GM21619 (cell line): ENCODE measurements at regions not wholly inside any gene's neighbourhood (a gene's known extent, or its start where the extent isn't known, plus 50 kb on each side); places are given as distances from the start of the nearest gene placed in this dataset.

Experiments
- ATAC-seq: cut with Tn5 transposase; IDR thresholded peaks from one replicate; pipeline ENCODE4 v1.9.1; 2021; ENCODE audit not compliant: unreplicated experiment

DNA sequence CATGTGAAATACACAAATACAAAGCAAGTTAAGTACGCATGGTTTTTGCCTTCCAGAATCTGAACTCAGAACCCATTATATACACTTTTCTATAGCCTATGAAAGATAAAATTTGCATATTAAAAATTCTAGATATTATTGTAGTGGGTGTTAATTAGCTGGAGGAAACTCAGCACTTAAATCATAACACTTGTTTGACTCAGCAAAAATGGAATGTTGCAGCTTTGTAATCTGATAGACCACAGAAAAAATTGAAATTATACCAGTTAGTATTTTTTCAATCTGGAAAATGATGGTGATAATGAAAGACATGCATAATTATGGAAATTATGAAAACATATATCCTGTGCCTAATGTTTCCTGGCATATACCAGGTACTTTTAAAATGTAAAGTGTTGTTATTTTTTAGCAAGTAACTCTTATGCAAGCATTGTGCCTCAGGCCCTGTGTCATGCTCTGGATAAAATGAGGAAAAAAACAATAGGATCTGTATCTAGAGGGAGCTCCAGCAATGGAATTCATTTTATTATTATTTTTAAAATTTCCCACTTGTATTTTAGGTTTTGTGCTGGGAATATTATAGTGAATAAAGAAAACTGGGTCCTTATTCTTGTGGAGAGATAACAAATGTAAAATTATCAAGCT, 490.4 kb upstream of the SEMA3A start:
- ATAC-seq: no peak

DNA sequence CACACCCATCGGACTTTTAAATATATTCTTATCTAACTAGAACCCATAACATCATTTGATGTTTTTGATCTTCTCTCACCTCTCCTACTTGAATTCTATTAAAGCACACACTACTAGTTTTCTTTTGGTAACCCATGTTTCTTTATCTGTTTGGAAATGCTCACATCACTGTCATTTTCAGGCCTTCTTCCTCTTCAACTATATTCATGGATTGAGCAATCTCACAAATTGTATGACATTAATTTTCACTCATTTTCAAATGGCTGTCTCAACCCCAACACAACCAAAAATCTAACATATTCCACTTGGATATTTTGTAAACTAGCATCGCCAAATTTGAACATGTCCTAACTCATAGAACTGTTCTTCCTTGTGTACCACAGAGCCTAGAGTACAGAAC, 488.0 kb upstream of the SEMA3A start:
- no peak for ATAC-seq

DNA sequence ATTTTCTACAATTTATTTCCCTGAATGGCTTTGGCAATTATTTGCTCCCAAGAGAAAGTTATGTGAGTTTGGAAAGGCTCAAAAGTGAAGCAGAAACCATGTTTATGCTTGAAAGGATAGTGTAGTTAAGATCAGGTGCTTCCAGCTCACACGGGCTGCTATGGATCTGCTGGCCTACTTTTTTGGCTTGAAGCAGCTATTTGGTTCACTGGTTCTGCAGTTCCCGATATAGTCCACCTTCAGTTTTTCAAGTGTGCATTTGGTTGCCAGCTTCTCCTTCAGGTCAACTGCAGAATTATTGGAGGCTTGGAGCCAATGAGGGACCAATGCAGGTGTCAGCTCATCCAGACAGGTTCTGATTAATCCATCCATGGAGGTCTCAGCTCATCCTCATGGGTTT, 484.3 kb upstream of the SEMA3A start:
- ATAC-seq: no peak

DNA sequence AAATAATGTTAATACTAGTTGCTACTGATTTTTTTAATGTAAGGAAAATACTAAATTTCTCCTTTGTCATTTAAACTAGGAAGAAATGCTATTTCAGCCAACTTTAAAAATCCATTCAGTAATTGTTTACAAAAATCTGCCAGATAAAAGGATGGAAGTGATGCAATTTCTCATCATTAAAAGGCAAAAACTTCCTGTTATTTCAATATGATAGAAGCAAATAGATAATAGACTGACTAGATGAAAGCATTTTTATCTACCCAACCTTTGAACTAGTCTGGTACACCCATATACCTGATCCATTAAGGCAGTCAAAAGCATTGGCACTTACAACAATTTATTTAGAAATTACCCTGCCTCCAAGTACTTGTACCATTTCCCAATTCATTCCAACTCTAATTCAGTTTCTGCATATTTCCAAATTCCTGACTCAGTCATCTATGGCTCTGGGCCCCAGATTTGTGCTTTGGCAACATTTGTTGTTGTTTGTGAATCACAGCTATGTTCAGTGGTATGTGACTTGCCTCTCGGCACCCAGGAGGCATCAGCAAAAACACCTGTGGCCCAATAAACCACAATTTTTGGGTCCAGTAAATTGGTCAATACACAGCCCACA, 482.6 kb upstream of the SEMA3A start:
- no peak for ATAC-seq

DNA sequence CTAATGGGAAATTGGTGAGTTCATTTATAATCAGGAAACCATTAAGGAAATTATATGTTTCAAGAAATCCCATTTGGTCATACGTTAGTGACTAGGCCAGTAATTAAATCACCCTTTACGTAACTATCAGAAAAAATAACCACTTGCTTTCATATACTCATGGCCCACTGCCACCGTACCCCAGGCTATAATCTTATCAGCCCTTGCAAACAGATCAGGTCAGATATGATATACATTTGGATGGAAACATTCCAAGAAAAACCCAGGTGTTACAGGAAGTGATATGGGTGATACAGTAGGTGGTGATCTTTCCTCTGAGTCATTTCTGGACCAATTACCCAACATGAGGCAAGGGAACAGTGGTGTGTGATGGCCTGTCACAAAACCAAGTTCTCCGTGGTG, 481.0 kb upstream of the SEMA3A start:
- no peak for ATAC-seq

DNA sequence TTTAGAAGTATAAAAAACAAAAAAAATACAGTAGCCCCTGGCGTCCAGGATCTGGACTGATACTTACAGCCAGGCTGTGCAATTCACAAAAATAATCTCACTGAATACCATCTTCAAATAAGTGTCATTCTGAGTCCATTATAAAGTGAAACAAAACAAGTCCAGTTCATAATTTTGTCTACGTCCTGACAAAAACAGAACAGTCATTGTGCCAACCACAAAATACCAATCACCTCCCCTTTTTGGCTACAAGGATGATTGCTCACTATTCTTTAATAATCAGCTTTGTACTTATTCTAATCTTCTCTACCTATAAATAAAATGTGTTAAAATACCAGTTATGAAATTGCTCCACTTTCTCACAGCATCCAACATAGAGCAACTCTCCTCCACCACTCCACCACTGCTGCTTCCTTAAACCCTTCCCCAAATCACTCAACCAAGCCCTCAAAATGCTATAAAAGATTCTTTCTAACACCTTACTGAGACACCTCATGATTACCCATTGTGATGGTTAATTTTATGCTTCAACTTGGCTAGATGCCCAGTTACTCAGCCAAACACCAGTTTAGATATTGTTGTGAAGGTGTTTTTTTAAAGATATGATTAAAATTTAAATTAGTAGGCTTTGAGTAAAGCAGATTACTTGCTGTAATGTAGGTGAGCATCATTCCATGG, 479.8 kb upstream of the SEMA3A start:
- ATAC-seq: no peak

DNA sequence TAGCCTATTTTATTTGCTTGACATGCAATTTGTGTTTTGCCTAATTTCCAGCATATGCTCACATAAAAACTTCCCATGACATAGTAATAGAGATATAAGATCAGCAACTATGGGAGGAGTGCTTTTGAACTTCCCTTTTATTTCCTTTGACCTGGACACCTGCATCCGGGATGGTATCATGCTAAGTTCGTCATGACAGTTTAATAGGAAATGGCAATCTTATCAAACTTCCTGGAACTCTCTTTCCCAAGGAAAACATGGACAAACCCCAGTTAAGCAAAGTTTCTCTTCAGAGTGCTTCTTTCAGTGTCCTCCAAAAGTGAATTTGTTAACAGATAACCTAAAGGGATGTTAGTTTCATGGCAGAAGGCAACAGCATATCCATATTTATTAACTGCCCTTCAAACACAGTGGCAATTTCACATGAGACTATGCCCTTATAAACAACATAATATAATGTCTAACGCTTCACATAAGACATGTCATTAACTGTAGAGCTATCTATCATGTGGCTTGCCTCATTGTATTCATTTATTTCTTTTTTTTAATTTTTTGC, 474.7 kb upstream of the SEMA3A start:
- no peak for ATAC-seq

DNA sequence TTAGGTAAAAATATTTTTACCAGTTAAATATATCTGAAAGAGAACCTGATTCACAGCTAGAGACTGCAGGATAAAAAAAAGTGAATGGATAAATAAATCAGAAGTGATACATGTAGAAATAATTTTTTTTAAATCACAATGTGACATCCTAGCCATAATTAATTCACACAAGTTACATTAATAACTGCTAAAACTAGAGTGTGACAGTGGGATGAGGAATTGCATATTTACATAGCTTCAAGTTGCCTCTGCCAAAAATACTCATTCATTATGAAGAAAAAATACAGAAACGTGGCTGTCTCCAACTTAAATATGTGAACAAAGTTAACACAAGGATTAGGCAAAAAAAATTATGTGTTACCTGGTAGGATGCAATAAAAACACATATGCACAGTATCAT, 473.5 kb upstream of the SEMA3A start:
- ATAC-seq: no peak

DNA sequence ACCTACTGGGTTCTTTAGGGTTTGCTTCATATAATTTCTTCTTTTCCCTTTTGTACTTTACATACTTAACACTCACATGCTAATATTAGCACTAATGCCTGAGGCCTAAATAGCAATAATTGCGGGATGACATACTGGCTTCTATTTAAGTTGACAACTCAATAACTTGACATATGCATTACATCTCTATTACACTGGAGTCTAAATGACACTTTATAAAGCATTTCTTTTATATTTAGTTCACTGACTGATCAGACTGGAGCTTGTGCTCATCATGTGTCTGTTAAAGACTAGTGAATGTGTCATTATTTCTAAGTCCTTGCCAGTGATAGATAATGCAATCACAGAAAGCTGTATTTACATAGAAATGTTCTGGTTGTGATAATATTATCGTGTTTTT, 472.1 kb upstream of the SEMA3A start:
- no peak for ATAC-seq

DNA sequence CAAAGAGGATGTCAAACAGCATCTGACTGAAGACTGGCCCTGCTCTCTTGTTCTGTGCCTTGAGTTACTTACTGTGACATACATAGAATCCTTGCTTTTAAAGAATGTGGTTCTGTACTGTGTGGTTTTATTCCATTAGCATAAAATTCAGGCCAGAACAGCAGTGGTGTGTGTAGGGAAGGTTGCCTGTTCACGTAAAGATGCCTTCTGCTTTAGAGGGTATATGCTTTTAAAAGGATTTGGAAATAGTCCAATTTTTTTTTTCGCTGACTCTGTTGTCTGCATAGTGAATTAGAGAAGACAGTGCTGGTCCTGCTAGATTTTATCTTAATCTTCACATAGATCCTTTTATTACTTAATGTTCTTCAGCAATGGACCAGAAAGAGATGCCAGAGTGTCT, 470.8 kb upstream of the SEMA3A start:
- no peak for ATAC-seq

DNA sequence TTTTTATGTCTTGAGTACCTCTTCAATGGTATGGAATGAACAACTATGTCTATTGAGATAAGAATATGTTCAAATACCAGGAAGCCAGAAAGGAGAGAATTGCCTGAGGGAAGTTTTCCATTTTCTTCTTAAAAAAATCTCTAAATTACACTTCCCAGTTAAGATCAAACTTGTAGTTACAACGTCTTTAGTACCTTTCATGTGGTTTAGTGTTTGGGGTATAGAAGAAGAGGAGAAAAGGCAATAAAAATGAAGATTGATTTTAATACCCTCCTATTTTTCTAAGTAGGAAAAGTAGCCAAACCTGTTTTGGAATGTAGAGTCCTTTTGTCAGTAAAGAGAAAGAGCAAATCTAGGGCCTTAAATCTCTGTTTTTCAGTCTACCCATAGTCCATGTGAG, 470.0 kb upstream of the SEMA3A start:
- ATAC-seq: no peak

DNA sequence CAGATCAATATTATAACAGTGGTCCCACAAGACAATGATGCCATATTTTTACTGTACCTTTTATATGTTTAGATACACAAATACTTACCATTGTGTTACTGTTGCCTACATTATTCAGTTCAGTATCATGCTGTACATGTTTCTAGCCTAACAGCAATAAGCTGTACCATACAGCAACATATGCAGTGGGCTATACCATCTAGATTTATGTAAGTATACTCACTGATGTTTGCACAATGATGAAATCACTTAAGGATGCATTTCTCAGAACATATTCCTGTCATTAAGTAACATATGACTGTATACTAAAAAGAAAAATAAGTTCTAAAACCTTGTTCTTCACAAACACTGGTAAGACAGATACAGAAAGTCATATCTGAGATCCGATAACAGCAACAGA, 468.6 kb upstream of the SEMA3A start:
- no peak for ATAC-seq

DNA sequence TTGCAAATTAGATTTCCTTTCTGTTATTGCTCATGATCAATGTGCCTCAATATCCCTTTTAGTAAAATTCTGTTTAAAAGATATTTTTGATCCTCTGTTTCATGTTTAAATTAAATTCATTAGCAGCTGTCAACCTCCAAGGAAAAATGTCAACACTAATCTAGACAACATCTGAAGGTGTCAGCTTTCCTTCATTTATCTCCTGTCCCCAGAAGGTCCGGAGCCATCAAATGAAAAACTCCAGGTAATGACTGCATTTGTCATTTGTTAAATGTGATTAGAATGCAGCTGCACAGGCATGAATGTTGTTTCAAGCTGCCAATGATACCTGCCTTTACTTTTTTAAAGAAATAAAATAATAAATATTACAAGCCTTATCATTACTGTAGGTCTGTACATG, 463.7 kb upstream of the SEMA3A start:
- ATAC-seq: no peak

DNA sequence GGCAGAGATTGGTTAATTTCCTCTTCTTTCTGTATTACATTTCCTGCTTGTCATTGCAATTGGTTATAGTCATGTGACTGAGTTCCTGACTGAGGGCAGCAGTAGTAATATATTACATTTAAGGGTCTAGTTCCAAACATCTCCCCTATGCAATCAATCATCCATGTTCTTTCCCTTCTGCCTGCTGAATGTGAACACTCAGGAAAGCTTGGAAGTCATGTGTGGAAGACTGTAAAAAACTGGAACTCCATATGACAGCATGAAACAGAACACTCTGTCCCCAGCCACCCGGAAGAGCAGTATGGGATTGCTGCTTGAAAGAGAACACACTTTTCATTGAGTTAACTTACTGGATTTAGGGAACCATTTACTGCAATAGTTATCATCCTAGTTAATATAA, 459.7 kb upstream of the SEMA3A start:
- no peak for ATAC-seq

DNA sequence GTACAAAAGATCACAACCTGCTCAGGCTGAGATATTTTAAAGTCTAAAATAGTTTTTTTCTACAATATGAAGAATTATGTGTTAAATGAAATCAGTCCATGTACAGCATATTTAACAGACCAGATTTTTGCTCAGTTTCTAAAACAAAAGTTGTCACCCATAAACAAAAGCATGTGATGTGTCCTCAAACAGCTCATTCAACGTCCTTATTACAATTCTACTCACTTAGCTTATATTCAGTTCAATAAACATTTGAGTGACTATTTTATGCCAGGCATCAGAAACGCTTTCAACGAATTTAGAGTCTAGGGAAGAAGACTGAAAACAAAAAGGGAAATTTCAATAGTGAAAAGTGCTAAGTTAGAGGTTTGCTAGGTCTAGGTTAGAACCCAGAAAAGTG, 457.3 kb upstream of the SEMA3A start:
- no peak for ATAC-seq

DNA sequence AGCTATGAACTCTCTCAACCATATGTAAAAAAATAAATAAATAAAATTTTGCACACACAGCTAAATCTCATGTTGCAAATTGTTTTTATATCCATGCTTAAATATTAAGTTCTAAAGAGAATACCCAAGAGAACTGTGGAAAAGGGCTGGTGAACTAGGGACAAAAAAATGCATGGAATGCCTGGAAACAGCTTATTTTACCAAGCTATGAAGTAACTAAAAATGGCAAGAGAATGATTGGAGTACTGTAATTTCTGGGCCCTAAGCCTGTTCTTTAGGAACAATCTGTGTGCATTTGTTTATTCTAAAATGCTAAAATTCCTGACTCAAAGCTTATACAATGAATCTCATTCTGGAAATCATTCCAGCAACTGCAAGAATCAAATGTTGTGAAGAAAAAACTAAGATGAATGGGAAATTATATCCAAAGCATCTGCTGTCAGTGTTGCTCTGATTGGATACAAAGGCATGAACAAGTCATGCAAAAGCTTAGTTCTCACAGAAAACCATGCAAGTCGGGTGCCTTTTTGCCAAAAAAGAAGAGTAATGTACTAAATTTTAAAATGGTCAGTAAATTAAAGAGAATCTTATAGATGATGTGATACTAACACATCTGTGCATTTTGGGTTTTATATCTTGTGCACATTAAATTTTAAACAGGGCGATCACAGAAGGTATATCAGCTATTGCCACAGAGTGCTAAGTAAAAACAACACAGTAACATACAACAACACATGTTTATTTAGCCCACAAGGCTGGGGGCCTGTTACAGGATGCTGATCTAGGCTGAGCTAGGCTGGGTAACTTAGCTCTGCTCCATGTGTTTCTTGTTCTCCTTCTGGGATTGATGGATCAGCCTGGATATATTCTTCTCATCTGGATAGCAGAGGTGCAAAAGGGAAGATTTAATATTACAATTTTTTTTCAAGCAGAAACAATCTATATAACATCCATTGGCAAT, 453.5 kb upstream of the SEMA3A start:
- no peak for ATAC-seq

DNA sequence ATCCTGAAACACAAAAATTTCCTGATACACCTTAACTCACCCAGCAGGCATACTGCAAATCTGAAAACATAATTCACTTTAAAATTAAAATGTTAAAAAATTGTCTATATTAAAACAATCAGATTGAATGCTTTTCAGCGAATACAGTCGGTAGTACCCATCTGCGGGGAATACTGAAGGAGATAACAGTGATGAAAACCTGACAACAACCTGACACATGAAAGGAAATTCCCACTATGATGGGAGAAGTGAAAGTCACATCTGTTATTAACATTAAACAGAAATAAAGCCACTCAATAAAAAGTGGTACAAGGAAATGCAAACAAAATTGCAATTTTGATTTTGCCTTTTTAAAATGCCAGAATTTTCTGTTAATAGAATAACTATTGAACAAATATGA, 448.0 kb upstream of the SEMA3A start:
- ATAC-seq: no peak

DNA sequence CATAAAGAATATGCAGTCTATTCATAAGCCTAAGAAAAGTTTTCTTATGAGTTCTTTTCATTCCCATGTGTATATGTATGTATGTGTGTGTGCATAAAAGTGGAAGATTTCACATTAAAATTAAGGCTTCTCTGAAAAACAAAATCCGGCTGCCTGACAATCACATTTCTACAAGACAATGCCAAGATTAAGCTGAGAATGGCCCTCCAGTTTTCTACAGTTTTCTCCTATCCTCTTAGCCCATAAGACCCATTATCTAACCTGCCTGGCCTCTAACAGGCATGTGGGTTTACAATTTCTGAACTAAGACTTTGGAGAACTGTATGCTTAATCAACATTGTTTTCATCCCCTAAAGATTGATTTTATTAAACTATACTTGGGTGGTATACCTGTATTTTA, 446.0 kb upstream of the SEMA3A start:
- no peak for ATAC-seq

DNA sequence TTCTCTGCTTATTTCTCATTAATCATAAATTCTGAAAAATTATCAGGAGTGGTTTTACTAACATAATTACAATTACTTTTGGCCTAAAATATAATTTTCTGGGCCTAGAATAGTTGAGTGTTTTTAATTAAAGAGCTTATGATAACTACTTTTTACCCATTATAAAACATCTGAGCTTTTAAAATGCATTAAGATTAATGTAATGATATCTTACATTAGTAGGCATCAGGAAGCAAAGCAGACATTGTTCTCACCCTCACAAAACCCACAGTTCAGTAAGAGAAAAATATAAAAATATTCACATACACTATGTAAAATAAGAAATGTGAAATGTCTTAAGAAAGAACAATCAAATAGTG, 443.7 kb upstream of the SEMA3A start:
- ATAC-seq: no peak

DNA sequence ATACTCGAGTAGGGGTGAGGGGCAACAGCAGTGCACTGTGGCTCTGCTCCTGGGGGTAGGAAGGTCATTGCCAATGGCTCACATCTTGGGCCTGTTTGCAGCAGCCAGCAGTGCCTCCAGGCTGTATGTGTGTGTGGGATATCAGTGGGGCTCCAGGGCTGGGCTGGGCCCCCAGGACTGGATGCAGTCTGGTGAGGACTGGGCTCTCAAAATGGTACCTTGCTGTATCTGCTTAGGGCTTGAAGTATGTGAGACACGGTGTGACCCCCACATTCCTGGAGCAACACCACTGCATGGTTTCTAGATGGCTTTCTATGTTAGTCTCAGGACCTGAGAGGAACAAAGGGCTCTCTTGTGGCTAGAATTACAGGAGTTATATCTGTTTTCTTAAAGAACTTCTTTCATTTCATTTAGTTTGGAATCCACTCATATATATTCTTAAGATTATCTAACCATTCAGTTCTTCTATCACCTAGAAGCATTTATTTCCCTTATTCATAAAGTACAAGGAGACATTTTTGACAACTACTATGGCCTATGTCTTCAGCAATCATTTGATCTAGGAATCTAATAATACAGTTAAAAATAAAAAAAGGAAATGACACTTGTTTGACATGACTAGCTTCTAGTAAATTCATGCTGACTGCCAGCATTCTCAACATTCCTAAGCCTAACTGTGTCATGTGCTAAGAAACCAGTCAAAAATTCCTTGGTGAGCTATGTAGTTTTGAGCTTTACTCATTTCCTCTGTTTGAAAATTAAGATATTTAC, 443.2 kb upstream of the SEMA3A start:
- ATAC-seq: no peak

DNA sequence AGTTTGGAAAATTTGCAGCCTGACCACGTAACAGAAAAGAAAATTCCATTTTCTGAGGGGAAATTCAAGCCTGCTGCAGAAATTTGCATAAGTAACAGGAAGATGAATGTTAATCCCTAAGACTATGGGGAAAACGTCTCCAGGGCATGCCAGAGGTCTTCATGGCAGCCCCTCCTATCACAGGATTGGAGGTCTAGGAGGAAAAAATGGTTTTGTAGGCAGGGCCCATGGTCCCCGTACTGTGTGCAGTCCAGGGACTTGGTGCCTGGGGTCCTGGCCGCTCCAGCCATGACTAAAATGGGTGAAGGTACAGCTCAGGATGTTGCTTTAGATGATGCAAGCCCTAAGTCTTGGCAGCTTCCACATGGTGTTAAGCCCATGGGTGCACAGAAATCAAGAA, 437.3 kb upstream of the SEMA3A start:
- ATAC-seq: no peak
